Breast epithelium (tissue), 3 donors: ENCODE measurements at regions not wholly inside any gene's neighbourhood (a gene's known extent, or its start where the extent isn't known, plus 50 kb on each side); places are given as distances from the start of the nearest gene placed in this dataset.

ENCODE experiments used
- POLR2A ChIP-seq: fragments of 450-650 bp; IDR thresholded peaks from one replicate; pipeline ENCODE4 v1.6.1; 2016; ENCODE audit warnings: antibody characterized with exemption, mild to moderate bottlenecking, moderate library complexity
- POLR2AphosphoS5 ChIP-seq, 3 donors: sonication (generic); formaldehyde crosslinking; IDR thresholded peaks; one replicate each; pipeline ENCODE4 v1.6.1; 2017; ENCODE audit warnings: antibody characterized with exemption in 3 of 3
- TF ChIP-seq, protein P1 (sequence below), 3 donors: fragments of 450-650 bp; IDR thresholded peaks; one replicate each; pipeline ENCODE4 v1.5.1; 2016 to 2017; ENCODE audit warnings: antibody characterized with exemption in 3 of 3, mild to moderate bottlenecking in 3 of 3, moderate library complexity in 3 of 3

DNA sequence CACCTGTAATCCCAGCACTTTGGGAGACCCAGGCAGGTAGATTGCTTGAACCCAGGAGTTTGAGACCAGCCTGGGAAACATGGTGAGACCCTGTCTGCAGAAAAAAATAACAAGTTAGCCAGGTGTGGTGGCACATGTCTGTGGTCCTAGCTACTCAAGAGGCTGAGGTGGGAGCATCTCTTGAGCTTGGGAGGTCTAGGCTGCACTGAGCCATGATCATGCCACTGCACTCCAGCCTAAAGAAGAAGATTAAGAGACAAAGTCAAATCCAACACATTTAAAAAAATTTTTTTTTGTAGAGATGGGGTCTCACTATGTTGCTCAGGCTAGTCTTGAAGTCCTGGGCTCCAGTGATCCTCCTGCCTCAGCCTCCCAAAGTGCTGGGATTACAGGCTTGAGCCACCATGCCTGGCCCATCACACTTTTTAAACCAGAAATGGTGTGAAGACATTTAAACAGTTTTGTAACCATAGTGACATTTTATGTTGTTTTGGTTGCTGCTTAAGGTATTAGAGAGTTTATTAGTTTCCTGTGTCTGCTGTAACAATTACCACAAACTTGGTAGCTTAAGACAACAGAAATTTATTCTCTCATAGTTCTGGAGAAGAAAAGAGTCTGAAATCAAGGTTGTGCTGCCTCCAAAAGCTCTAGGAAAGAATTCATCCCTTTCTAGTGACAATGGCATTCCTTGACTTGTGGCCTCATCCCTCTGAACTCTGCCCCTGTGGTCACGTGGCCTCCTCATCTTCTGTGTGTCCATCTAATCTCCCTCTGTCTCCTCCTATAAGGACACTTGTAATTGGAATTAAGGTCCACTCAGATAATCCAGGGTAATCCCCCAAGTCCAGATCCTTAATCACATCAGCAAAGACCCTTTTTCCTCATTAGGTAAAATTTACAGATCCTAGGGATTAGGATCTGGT, 104.6 kb upstream of the TNFAIP3 start:
- TF ChIP-seq, protein P1, sequence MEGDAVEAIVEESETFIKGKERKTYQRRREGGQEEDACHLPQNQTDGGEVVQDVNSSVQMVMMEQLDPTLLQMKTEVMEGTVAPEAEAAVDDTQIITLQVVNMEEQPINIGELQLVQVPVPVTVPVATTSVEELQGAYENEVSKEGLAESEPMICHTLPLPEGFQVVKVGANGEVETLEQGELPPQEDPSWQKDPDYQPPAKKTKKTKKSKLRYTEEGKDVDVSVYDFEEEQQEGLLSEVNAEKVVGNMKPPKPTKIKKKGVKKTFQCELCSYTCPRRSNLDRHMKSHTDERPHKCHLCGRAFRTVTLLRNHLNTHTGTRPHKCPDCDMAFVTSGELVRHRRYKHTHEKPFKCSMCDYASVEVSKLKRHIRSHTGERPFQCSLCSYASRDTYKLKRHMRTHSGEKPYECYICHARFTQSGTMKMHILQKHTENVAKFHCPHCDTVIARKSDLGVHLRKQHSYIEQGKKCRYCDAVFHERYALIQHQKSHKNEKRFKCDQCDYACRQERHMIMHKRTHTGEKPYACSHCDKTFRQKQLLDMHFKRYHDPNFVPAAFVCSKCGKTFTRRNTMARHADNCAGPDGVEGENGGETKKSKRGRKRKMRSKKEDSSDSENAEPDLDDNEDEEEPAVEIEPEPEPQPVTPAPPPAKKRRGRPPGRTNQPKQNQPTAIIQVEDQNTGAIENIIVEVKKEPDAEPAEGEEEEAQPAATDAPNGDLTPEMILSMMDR (IDR thresholded peaks at IDR 0.05): no peak
- TF ChIP-seq POLR2A: no peak
- TF ChIP-seq POLR2AphosphoS5 (IDR thresholded peaks at IDR 0.05): no peak
